NCI-H82 treated with DMSO at 0.1 percent for 48 hours (cell line): ENCODE measurements at regions not wholly inside any gene's neighbourhood (a gene's known extent, or its start where the extent isn't known, plus 50 kb on each side); places are given as distances from the start of the nearest gene placed in this dataset.

Experiments
- DNase-seq: peaks from one replicate; lab custom pipeline; 2025; ENCODE audit not compliant: unreplicated experiment; lab: John Stamatoyannopoulos, UW

- no peak for DNase-seq
These were observed 440.1 kb downstream of the MTX2 start for GRCh38 chr2:176709149-176709951.

- DNase-seq, result no peak
These were observed 440.7 kb downstream of the MTX2 start for GRCh38 chr2:176709991-176710390.

- DNase-seq, result peak; percentile 93
These were observed 441.5 kb downstream of the MTX2 start for GRCh38 chr2:176710657-176711186.

GRCh38 chr2:176725873-176726645 is 456.8 kb downstream of the MTX2 start:
- DNase-seq, result no peak

- no peak for DNase-seq
These were observed 458.5 kb downstream of the MTX2 start for GRCh38 chr2:176727696-176728095.

GRCh38 chr2:176729706-176730569 is 460.7 kb downstream of the MTX2 start:
- no peak for DNase-seq

GRCh38 chr2:176732780-176733179 is 463.5 kb downstream of the MTX2 start:
- no peak for DNase-seq

- no peak for DNase-seq
These were observed 464.6 kb downstream of the MTX2 start for GRCh38 chr2:176733698-176734430.

GRCh38 chr2:176734868-176735267 is 465.6 kb downstream of the MTX2 start:
- no peak for DNase-seq

- DNase-seq, result no peak
These were observed 470.3 kb upstream of the HNRNPA3 start for GRCh38 chr2:176742271-176742670.

GRCh38 chr2:176743671-176744070 is 468.9 kb upstream of the HNRNPA3 start:
- DNase-seq, result no peak

- DNase-seq, result no peak
These were observed 468.4 kb upstream of the HNRNPA3 start for GRCh38 chr2:176744146-176744545.

GRCh38 chr2:176745543-176746200 is 466.9 kb upstream of the HNRNPA3 start:
- DNase-seq, result no peak

GRCh38 chr2:176746411-176746810 is 466.2 kb upstream of the HNRNPA3 start:
- no peak for DNase-seq

- no peak for DNase-seq
These were observed 465.1 kb upstream of the HNRNPA3 start for GRCh38 chr2:176747506-176747905.

GRCh38 chr2:176747928-176748327 is 464.7 kb upstream of the HNRNPA3 start:
- no peak for DNase-seq

- DNase-seq, result no peak
These were observed 463.9 kb upstream of the HNRNPA3 start for GRCh38 chr2:176748662-176749061.

- DNase-seq, result peak; percentile 81
These were observed 461.0 kb upstream of the HNRNPA3 start for GRCh38 chr2:176751314-176752227.

GRCh38 chr2:176752295-176752694 is 460.3 kb upstream of the HNRNPA3 start:
- no peak for DNase-seq
